SU-DHL-6 (cell line): ENCODE measurements at regions not wholly inside any gene's neighbourhood (a gene's known extent, or its start where the extent isn't known, plus 50 kb on each side); places are given as distances from the start of the nearest gene placed in this dataset.
"Not testable (repeated sequence)": the region's sequence is repeated elsewhere in the genome, so short reads cannot be mapped to it uniquely, and the experiment has no call there.

ENCODE experiments used
- H2AFZ ChIP-seq: fragments of 200-600 bp; sonication (generic); 2 replicates; pipeline ENCODE4 v1.6.1; 2014; ENCODE audit warnings: low read depth, mild to moderate bottlenecking, moderate library complexity, mixed read lengths, antibody characterized with exemption, low read length; ENCODE audit not compliant: severe bottlenecking
- H3F3A ChIP-seq: fragments of 200-600 bp; shearing (Covaris generic); 2 replicates; pipeline ENCODE4 v1.6.0; 2016; ENCODE audit warnings: antibody characterized with exemption, mild to moderate bottlenecking; ENCODE audit not compliant: insufficient read depth
- H3K27ac ChIP-seq: fragments of 200-600 bp; sonication (generic); 2 replicates; pipeline ENCODE4 v1.5.1; 2016; ENCODE audit warnings: low read depth, mild to moderate bottlenecking, low read length, moderate library complexity, mixed read lengths
- H3K27me3 ChIP-seq: fragments of 200-600 bp; sonication (generic), shearing (Covaris generic); 2 replicates; pipeline ENCODE4 v1.6.0; 2014; ENCODE audit warnings: mild to moderate bottlenecking, low read length
- H3K36me3 ChIP-seq: fragments of 200-600 bp; sonication (generic); 2 replicates; pipeline ENCODE4 v1.6.1; 2014; ENCODE audit warnings: mild to moderate bottlenecking, low read length, mixed read lengths
- H3K4me2 ChIP-seq: fragments of 300-600, 200-600 bp; shearing (Covaris generic), sonication (generic); 2 replicates; pipeline ENCODE4 v1.6.0; 2014; ENCODE audit warnings: low read length, low read depth, mild to moderate bottlenecking; ENCODE audit not compliant: poor library complexity, severe bottlenecking
- H3K4me3 ChIP-seq: fragments of 200-600 bp; sonication (generic); 2 replicates; pipeline ENCODE4 v1.5.1; 2014; ENCODE audit warnings: antibody characterized with exemption, low read length, mild to moderate bottlenecking, mixed read lengths; ENCODE audit not compliant: insufficient read depth, poor library complexity, severe bottlenecking
- H3K79me2 ChIP-seq: fragments of 200-600 bp; sonication (generic); 2 replicates; pipeline ENCODE4 v1.6.1; 2014; ENCODE audit warnings: mild to moderate bottlenecking, low read length, moderate library complexity; ENCODE audit not compliant: insufficient read depth
- H3K9ac ChIP-seq: fragments of 200-600 bp; sonication (generic); 2 replicates; pipeline ENCODE4 v1.7.0; 2014; ENCODE audit warnings: mild to moderate bottlenecking, low read length
- H3K9me2 ChIP-seq: fragments of 200-600 bp; sonication (generic); replicated peaks from 2 replicates; pipeline ENCODE4 v1.6.1; 2014; ENCODE audit warnings: low read length; ENCODE audit not compliant: insufficient read depth
- H3K9me3 ChIP-seq: fragments of 200-600 bp; sonication (generic); 2 replicates; pipeline ENCODE4 v1.6.1; 2014; ENCODE audit warnings: low read length, mixed read lengths; ENCODE audit not compliant: insufficient read depth
- H4K20me1 ChIP-seq: fragments of 200-600 bp; sonication (generic); 2 replicates; pipeline ENCODE4 v1.6.1; 2014; ENCODE audit warnings: low read depth, mild to moderate bottlenecking, antibody characterized with exemption, low read length, moderate library complexity, mixed read lengths
- EZH2phosphoT487 ChIP-seq: fragments of 200-600 bp; sonication (generic), shearing (Covaris generic); conservative IDR thresholded peaks from 2 replicates; pipeline ENCODE4 v1.6.1; 2018; ENCODE audit warnings: mild to moderate bottlenecking, antibody characterized with exemption, low read length, moderate library complexity, mixed read lengths
- TF ChIP-seq, protein P1 (sequence below): fragments of 200-600 bp; sonication (generic); IDR thresholded peaks from one replicate; pipeline ENCODE4 v1.5.1; 2017; ENCODE audit warnings: antibody characterized with exemption, mild to moderate bottlenecking, low read length, moderate library complexity; ENCODE audit not compliant: insufficient read depth, poor library complexity, severe bottlenecking

DNA sequence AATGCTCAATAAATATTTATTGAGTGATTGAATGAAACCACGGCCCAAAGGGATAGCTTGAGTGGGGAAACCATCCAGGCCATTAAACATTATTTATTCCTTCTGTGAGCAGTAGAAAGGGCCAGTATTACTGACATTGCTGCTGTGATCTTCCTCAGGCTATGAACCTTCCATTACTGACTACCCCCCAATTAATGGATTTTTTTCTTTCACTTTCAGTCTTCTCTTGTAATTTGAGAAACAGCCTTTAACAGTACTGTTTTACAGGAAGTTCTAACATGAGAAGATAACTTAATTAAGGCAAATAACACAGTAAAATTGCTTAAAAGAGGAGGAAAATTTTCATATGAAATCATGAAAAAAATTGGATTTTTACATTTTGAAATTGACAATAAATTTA is 629.5 kb downstream of the TRHDE start:
- no peaks in the 10 kb centered on the region for H3K9me3 ChIP-seq
- H2AFZ ChIP-seq, result no peak overlapping the region
- H3K27ac ChIP-seq, result no peak overlapping the region
- no peaks in the 10 kb centered on the region for H3K27me3 ChIP-seq
- no peaks in the 10 kb centered on the region for H4K20me1 ChIP-seq
- no peak overlapping the region for H3K4me2 ChIP-seq
- no peak overlapping the region for H3K9ac ChIP-seq
- TF ChIP-seq, protein P1, sequence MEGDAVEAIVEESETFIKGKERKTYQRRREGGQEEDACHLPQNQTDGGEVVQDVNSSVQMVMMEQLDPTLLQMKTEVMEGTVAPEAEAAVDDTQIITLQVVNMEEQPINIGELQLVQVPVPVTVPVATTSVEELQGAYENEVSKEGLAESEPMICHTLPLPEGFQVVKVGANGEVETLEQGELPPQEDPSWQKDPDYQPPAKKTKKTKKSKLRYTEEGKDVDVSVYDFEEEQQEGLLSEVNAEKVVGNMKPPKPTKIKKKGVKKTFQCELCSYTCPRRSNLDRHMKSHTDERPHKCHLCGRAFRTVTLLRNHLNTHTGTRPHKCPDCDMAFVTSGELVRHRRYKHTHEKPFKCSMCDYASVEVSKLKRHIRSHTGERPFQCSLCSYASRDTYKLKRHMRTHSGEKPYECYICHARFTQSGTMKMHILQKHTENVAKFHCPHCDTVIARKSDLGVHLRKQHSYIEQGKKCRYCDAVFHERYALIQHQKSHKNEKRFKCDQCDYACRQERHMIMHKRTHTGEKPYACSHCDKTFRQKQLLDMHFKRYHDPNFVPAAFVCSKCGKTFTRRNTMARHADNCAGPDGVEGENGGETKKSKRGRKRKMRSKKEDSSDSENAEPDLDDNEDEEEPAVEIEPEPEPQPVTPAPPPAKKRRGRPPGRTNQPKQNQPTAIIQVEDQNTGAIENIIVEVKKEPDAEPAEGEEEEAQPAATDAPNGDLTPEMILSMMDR, result no peak
- no peak for TF ChIP-seq EZH2phosphoT487
- no peaks in the 10 kb centered on the region for H3K9me2 ChIP-seq
- H3K4me3 ChIP-seq, result no peak overlapping the region
- H3K36me3 ChIP-seq, result no peaks in the 10 kb centered on the region
- no peaks in the 10 kb centered on the region for H3K79me2 ChIP-seq
- no peaks in the 10 kb centered on the region for H3F3A ChIP-seq

DNA sequence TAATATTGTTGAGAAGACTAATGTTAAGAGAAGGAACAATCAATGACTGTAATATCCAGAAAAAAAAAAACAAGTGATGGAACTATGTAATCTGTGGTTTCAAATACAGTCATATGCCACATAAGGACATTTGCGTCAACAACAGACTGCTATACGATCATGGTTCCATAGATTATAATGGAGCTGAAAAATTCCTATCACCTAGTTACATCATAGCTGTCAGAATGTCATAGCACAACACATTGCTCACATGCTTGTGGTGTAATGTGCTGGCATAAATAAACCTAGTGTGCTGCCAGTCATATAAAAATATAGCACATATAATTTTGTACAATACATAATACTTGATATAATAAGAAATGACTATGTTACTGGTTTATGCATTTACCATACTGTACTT is 653.5 kb downstream of the TRHDE start:
- no peak overlapping the region for H3K4me2 ChIP-seq
- H3K4me3 ChIP-seq, result no peak overlapping the region
- H3K9me3 ChIP-seq, result no peaks in the 10 kb centered on the region
- no peaks in the 10 kb centered on the region for H3K27me3 ChIP-seq
- H3K79me2 ChIP-seq, result no peaks in the 10 kb centered on the region
- TF ChIP-seq, protein P1, result no peak
- TF ChIP-seq EZH2phosphoT487, result no peak
- no peak overlapping the region for H3K27ac ChIP-seq
- no peak overlapping the region for H2AFZ ChIP-seq
- H3K9ac ChIP-seq, result no peak overlapping the region
- no peaks in the 10 kb centered on the region for H3K9me2 ChIP-seq
- H4K20me1 ChIP-seq, result no peaks in the 10 kb centered on the region
- H3F3A ChIP-seq, result no peaks in the 10 kb centered on the region
- no peaks in the 10 kb centered on the region for H3K36me3 ChIP-seq

DNA sequence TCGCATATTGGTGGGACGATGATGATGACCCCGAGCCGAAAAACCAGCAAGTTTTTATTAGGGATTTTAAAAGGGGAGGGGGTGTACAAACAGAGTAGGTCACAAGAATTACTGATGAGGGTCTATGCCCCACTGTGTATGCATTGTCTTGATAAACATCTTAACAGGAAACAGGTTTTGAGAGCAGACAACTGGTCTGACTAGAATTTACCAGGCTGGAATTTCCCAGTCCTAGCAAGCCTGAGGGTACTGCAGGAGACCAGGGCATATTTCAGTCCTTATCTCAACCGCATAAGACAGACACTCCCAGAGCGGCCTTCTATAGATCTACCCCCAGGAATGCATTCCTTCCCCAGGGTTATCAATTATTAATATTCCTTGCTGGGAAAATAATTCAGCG is 659.7 kb downstream of the TRHDE start:
- H3F3A ChIP-seq, H3K9ac ChIP-seq, H3K9me2 ChIP-seq, H2AFZ ChIP-seq, H3K27me3 ChIP-seq, H3K4me2 ChIP-seq, H3K79me2 ChIP-seq, H3K36me3 ChIP-seq, H3K9me3 ChIP-seq, H3K27ac ChIP-seq, H4K20me1 ChIP-seq, H3K4me3 ChIP-seq: not testable (repeated sequence)

DNA sequence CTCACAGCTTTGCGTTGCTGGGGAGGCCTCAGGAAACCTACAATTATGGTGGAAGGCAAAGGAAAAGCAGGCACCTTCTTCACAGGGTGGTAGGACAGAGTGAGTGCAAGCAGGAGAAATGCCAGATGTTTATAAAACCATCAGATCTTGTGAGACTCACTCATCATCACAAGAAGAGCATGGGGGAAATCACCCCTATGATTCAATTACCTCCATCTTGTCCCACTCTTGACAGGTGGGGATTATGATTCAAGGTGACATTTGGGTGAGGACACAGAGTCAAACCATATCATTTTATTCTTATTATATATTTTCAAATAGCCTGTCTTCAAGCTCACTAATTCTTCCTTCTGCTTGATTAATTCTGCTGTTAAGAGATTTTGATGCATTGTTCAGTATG is 665.3 kb downstream of the TRHDE start:
- H3K9me3 ChIP-seq, result no peaks in the 10 kb centered on the region
- H3K4me3 ChIP-seq, result no peak overlapping the region
- no peaks in the 10 kb centered on the region for H3K9me2 ChIP-seq
- H3F3A ChIP-seq, result no peaks in the 10 kb centered on the region
- H3K27ac ChIP-seq, result no peak overlapping the region
- H3K79me2 ChIP-seq, result no peaks in the 10 kb centered on the region
- H2AFZ ChIP-seq, result no peak overlapping the region
- H3K36me3 ChIP-seq, result no peaks in the 10 kb centered on the region
- H3K9ac ChIP-seq, result no peak overlapping the region
- no peaks in the 10 kb centered on the region for H4K20me1 ChIP-seq
- TF ChIP-seq, protein P1, result no peak
- no peak for TF ChIP-seq EZH2phosphoT487
- H3K4me2 ChIP-seq, result no peak overlapping the region
- H3K27me3 ChIP-seq, result no peaks in the 10 kb centered on the region
